ENCODE measurements at regions not wholly inside any gene's neighbourhood (a gene's known extent, or its start where the extent isn't known, plus 50 kb on each side); places are given as distances from the start of the nearest gene placed in this dataset.
A peak's percentile ranks its signal among the peaks of the same experiment; 100 is the strongest.

- H3F3A ChIP-seq (ENCODE audit: low read depth) = peaks cover 15% of the 10 kb centered on the region
- peaks cover 27% of the 10 kb centered on the region for H3K4me1 ChIP-seq
- H3K4me3 ChIP-seq = no peak overlapping the region
- no peak for TF ChIP-seq EZH2phosphoT487 (IDR thresholded peaks at IDR 0.05)
- peaks cover 39% of the 10 kb centered on the region for H3K4me1 Mint-ChIP-seq
- no peaks in the 10 kb centered on the region for H3K36me3 Mint-ChIP-seq
- no peaks in the 10 kb centered on the region for H3K9me3 ChIP-seq (ENCODE audit: low read depth)
- H3K9ac ChIP-seq = no peak overlapping the region
- H3K9me3 Mint-ChIP-seq = no peaks in the 10 kb centered on the region
- no peaks in the 10 kb centered on the region for H3K79me2 ChIP-seq (ENCODE audit: low read depth)
- no peak for DNase-seq (ENCODE audit: low spot score)
- no peak overlapping the region for H3K27ac ChIP-seq
- H3K4me3 Mint-ChIP-seq = no peak overlapping the region
- peak overlapping the region; percentile 58 for H3K4me2 ChIP-seq
- H4K20me1 ChIP-seq (ENCODE audit: low read depth) = peaks cover 14% of the 10 kb centered on the region
- H3K27ac Mint-ChIP-seq = no peak overlapping the region
- H3K36me3 ChIP-seq = no peaks in the 10 kb centered on the region
- no peak overlapping the region for H2AFZ ChIP-seq (replicated peaks)
- peaks cover 59% of the 10 kb centered on the region for H3K27me3 ChIP-seq
- peaks cover 2% of the 10 kb centered on the region for H3K27me3 Mint-ChIP-seq (ENCODE audit: insufficient read depth, low read depth)
Observed at GRCh38 chr3:167167491-167167890, 212.6 kb downstream of the ZBBX start.

DNA sequence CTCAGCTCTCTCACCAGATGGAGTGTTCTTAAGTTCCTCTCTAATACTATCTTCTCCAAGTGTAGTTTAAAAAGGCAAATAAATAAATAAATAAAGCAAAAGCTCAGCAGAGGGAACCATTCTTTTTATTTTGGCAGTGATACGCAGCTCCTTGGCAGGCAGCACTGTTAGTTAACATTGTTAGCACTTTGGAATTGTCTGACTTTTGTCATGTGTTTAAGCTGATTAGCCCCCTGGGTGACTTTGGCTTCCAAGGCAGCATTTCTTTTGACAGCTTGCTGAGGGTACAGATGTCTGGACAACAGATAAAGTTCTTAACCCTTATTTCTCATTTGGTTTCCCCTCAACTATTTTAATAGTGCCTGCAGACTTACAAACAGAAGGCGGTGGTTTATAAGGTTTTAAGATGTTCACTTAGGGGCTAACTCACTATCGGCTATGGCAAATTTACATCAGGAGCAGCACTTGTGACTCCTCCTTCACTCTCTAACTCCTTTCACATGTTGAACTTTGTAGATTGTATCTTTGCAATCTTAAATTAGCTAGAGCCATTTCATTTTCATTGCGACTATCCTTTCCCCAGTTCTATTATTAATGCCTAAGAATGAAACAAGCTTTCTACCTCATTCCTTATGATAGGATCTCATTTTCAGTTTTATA lies 213.4 kb downstream of the ZBBX start:
- Mint-ChIP-seq H3K27ac (peak overlapping the region; percentile 75), H3K9me3 (no peaks in the 10 kb centered on the region), H3K4me3 (peak overlapping the region; percentile 27), H3K4me1 (peaks cover 39% of the 10 kb centered on the region), H3K36me3 (no peaks in the 10 kb centered on the region), H3K27me3 (ENCODE audit: insufficient read depth, low read depth) (peaks cover 2% of the 10 kb centered on the region)
- H3F3A ChIP-seq (ENCODE audit: low read depth) = peaks cover 15% of the 10 kb centered on the region
- H4K20me1 ChIP-seq (ENCODE audit: low read depth) = peaks cover 14% of the 10 kb centered on the region
- no peak overlapping the region for H3K4me3 ChIP-seq
- H3K9me3 ChIP-seq (ENCODE audit: low read depth) = no peaks in the 10 kb centered on the region
- DNase-seq (ENCODE audit: low spot score) = peak; percentile 76
- H3K27ac ChIP-seq = no peak overlapping the region
- H3K79me2 ChIP-seq (ENCODE audit: low read depth) = no peaks in the 10 kb centered on the region
- H3K4me2 ChIP-seq = peak overlapping the region; percentile 58
- no peak overlapping the region for H3K9ac ChIP-seq
- no peaks in the 10 kb centered on the region for H3K36me3 ChIP-seq
- TF ChIP-seq, protein P1, sequence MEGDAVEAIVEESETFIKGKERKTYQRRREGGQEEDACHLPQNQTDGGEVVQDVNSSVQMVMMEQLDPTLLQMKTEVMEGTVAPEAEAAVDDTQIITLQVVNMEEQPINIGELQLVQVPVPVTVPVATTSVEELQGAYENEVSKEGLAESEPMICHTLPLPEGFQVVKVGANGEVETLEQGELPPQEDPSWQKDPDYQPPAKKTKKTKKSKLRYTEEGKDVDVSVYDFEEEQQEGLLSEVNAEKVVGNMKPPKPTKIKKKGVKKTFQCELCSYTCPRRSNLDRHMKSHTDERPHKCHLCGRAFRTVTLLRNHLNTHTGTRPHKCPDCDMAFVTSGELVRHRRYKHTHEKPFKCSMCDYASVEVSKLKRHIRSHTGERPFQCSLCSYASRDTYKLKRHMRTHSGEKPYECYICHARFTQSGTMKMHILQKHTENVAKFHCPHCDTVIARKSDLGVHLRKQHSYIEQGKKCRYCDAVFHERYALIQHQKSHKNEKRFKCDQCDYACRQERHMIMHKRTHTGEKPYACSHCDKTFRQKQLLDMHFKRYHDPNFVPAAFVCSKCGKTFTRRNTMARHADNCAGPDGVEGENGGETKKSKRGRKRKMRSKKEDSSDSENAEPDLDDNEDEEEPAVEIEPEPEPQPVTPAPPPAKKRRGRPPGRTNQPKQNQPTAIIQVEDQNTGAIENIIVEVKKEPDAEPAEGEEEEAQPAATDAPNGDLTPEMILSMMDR (IDR thresholded peaks at IDR 0.05) = no peak
- TF ChIP-seq EZH2 (IDR thresholded peaks at IDR 0.05) = no peak
- TF ChIP-seq EZH2phosphoT487 (IDR thresholded peaks at IDR 0.05) = peak; percentile 67
- H3K27me3 ChIP-seq = peaks cover 59% of the 10 kb centered on the region
- no peak overlapping the region for H2AFZ ChIP-seq (replicated peaks)
- peaks cover 27% of the 10 kb centered on the region for H3K4me1 ChIP-seq

DNA sequence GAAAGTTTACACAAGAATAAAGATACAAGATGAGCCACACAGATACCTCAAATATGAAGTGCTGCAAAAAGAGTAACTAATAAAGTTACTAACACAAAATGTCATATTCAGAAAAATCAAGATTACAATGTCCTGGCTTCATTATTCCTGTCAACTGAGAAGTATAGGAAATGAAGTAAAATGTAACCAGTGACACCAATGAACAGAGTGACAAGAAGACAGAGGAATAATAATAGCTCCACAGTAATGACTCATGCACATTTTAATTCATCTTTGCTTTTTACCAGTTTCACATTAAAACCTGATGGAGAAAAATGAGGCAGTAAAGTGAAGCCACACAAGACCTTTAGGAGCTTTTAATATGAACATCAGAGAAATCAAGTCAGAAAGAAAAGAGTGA lies 214.1 kb downstream of the ZBBX start:
- peak overlapping the region; percentile 75 for H3K27ac Mint-ChIP-seq
- Histone ChIP-seq H3K79me2 (ENCODE audit: low read depth) (no peaks in the 10 kb centered on the region), H3K4me2 (peak overlapping the region; percentile 58), H2AFZ (replicated peaks) (no peak overlapping the region), H3K4me3 (no peak overlapping the region), H3K9ac (no peak overlapping the region), H3K27ac (no peak overlapping the region), H3F3A (ENCODE audit: low read depth) (peaks cover 15% of the 10 kb centered on the region), H3K4me1 (peaks cover 27% of the 10 kb centered on the region), H4K20me1 (ENCODE audit: low read depth) (peaks cover 14% of the 10 kb centered on the region), H3K27me3 (peaks cover 59% of the 10 kb centered on the region), H3K9me3 (ENCODE audit: low read depth) (no peaks in the 10 kb centered on the region), H3K36me3 (no peaks in the 10 kb centered on the region)
- H3K36me3 Mint-ChIP-seq = no peaks in the 10 kb centered on the region
- peaks cover 2% of the 10 kb centered on the region for H3K27me3 Mint-ChIP-seq (ENCODE audit: insufficient read depth, low read depth)
- DNase-seq (ENCODE audit: low spot score) = no peak
- no peaks in the 10 kb centered on the region for H3K9me3 Mint-ChIP-seq
- TF ChIP-seq EZH2 (IDR thresholded peaks at IDR 0.05) (no peak), EZH2phosphoT487 (IDR thresholded peaks at IDR 0.05) (no peak)
- TF ChIP-seq, protein P1 (IDR thresholded peaks at IDR 0.05) = no peak
- peaks cover 39% of the 10 kb centered on the region for H3K4me1 Mint-ChIP-seq
- H3K4me3 Mint-ChIP-seq = no peak overlapping the region

DNA sequence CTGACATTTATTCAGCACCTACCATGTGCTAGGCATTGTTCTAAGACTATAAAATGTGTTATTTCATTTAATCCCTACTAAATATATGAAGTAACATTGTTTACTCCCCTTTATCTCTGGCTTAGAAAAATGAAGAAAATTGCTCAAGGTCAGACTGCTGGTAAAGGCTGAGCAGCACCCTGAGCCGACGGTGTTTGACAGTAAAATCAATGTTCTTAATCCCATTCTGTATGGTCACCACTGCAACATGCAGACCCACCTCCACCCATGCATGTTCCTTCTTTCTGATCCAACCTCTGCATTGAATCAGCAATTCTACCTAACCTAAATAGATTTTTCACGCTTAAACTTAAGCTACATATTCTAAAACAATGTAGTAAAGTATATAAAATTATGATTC lies 216.5 kb downstream of the ZBBX start:
- Histone ChIP-seq H3K27me3 (peaks cover 45% of the 10 kb centered on the region), H3F3A (ENCODE audit: low read depth) (peaks cover 15% of the 10 kb centered on the region), H3K4me3 (no peak overlapping the region), H3K4me1 (peaks cover 27% of the 10 kb centered on the region), H3K27ac (no peak overlapping the region), H3K4me2 (no peak overlapping the region), H3K9me3 (ENCODE audit: low read depth) (no peaks in the 10 kb centered on the region), H3K9ac (no peak overlapping the region), H3K79me2 (ENCODE audit: low read depth) (no peaks in the 10 kb centered on the region), H4K20me1 (ENCODE audit: low read depth) (peaks cover 14% of the 10 kb centered on the region), H3K36me3 (no peaks in the 10 kb centered on the region), H2AFZ (replicated peaks) (no peak overlapping the region)
- no peak for TF ChIP-seq EZH2 (IDR thresholded peaks at IDR 0.05)
- TF ChIP-seq EZH2phosphoT487 (IDR thresholded peaks at IDR 0.05) = no peak
- TF ChIP-seq, protein P1 (IDR thresholded peaks at IDR 0.05) = no peak
- Mint-ChIP-seq H3K36me3 (no peaks in the 10 kb centered on the region), H3K4me3 (no peak overlapping the region), H3K27me3 (ENCODE audit: insufficient read depth, low read depth) (no peaks in the 10 kb centered on the region), H3K4me1 (peaks cover 39% of the 10 kb centered on the region), H3K9me3 (no peaks in the 10 kb centered on the region), H3K27ac (no peak overlapping the region)
- no peak for DNase-seq (ENCODE audit: low spot score)
